GM08714 (cell line): ENCODE measurements at regions not wholly inside any gene's neighbourhood (a gene's known extent, or its start where the extent isn't known, plus 50 kb on each side); places are given as distances from the start of the nearest gene placed in this dataset.
"Not testable (repeated sequence)": the region's sequence is repeated elsewhere in the genome, so short reads cannot be mapped to it uniquely, and the experiment has no call there.

Experiments
- H3K4me3 ChIP-seq: fragments of 200-500 bp; sonication (Bioruptor generic); 2 replicates; pipeline ENCODE4 v1.5.1; 2014; ENCODE audit warnings: mild to moderate bottlenecking, low read length, inconsistent platforms

DNA sequence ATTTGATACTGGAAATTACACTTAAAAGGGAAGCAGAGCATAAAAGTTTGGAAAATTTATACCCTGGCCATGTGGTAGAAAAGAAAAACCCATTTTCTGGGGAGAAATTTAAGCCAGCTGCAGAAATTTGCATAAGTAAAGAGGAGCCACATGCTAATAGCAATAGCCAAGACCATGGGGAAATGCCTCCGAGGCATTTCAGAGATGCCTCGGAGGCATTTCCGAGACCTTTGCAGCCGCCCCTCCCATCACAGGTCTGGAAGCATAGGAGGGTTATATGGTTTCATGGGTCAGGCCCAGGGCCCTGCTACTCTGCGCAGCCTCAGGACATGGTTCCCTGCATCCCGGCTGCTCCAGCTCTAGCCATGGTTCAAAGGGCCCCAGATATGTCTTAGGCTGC is 49.9 kb upstream of the NBPF11 start:
- H3K4me3 ChIP-seq = not testable (repeated sequence)
